ENCODE measurements at regions not wholly inside any gene's neighbourhood (a gene's known extent, or its start where the extent isn't known, plus 50 kb on each side); places are given as distances from the start of the nearest gene placed in this dataset.

DNA sequence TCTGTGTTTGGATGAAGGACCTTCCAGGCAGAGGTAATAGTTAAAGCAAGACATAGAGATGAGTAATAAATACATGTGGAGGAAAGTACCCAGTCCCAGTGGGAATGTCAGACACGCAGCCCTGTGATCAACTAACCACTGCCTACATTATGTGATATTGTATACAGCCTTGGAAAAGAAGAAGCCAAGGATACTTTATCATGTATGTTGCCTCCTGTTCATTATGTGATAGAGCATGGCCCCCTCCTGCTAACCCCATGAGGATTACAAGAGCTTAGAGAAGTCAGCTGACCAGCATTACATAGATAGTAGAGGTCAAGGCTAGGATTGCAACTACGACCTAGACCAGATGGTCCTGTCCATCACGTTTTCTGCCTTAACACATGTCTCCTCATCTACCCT lies 497.0 kb upstream of the TNC start:
- Mint-ChIP-seq H3K27ac (no peak overlapping the region), H3K36me3 (peaks cover under 1% of the 10 kb centered on the region; the same call in 1 of the 2 replicates), H3K27me3 (ENCODE audit: low read depth) (peaks cover 10% of the 10 kb centered on the region), H3K4me3 (no peak overlapping the region), H3K4me1 (no peaks in the 10 kb centered on the region), H3K9me3 (peaks cover under 1% of the 10 kb centered on the region)
- no peak for DNase-seq (ENCODE audit: low spot score)
- POLR2A ChIA-PET = no interaction called here
- no peak for TF ChIP-seq NFATC4 (CRISPR knock-in tag; IDR thresholded peaks at IDR 0.05)
- TF ChIP-seq, protein P1, sequence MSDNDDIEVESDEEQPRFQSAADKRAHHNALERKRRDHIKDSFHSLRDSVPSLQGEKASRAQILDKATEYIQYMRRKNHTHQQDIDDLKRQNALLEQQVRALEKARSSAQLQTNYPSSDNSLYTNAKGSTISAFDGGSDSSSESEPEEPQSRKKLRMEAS (CRISPR knock-in tag; IDR thresholded peaks at IDR 0.05) = no peak
- no peak for ATAC-seq
- CTCF ChIA-PET = no interaction called here

DNA sequence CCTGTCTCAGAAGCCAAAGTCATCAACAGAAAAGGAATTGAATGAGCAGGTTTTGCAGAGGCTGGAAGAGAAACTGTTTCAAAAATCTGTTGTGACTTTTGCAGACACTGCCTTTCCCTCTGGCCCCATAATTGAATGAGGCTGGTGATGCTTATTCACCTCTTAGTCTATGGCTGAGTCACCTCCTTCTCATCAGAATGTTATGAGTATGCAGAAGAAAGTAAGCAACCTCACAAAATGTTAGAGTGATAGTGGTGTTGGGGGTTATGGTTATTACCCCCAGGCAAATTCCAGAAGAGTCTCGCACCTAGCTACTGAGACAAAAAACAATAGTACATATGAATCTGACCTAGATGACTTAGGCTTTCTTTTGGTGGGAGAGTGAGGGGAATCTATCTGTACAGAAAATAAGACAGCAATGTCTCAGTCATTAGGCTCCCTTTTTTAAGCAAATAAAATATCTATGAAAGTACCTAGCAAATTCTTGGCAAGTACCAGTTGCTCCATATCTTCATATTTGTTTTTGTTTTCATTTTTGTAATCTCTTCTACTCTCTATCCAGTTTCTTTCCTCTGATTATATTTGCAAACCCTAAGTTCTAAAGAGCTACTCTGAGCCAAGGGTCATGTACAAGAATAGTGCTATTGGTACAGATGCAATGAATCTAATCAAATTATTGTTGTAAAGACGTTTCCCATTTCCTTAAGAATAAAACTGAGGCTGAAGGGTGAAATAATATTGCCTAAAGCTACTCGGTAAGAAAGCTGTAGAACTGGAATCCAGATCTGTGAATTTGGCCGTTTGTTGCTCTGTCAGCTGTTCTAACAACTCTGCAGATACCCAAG lies 498.1 kb upstream of the TNC start:
- Mint-ChIP-seq H3K27me3 (ENCODE audit: low read depth) (peaks cover 5% of the 10 kb centered on the region; the same call in 1 of the 2 replicates), H3K4me3 (no peak overlapping the region), H3K9me3 (peaks cover 11% of the 10 kb centered on the region), H3K4me1 (no peaks in the 10 kb centered on the region), H3K36me3 (peaks cover 5% of the 10 kb centered on the region; the same call in 1 of the 2 replicates), H3K27ac (no peak overlapping the region)
- ATAC-seq (no peak), DNase-seq (ENCODE audit: low spot score) (no peak)
- ChIA-PET POLR2A (no interaction called here), CTCF (no interaction called here)
- TF ChIP-seq TEAD4 (CRISPR knock-in tag; IDR thresholded peaks at IDR 0.05) = no peak
- TF ChIP-seq, protein P2, sequence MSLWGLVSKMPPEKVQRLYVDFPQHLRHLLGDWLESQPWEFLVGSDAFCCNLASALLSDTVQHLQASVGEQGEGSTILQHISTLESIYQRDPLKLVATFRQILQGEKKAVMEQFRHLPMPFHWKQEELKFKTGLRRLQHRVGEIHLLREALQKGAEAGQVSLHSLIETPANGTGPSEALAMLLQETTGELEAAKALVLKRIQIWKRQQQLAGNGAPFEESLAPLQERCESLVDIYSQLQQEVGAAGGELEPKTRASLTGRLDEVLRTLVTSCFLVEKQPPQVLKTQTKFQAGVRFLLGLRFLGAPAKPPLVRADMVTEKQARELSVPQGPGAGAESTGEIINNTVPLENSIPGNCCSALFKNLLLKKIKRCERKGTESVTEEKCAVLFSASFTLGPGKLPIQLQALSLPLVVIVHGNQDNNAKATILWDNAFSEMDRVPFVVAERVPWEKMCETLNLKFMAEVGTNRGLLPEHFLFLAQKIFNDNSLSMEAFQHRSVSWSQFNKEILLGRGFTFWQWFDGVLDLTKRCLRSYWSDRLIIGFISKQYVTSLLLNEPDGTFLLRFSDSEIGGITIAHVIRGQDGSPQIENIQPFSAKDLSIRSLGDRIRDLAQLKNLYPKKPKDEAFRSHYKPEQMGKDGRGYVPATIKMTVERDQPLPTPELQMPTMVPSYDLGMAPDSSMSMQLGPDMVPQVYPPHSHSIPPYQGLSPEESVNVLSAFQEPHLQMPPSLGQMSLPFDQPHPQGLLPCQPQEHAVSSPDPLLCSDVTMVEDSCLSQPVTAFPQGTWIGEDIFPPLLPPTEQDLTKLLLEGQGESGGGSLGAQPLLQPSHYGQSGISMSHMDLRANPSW (CRISPR knock-in tag; conservative IDR thresholded peaks at IDR 0.05; ENCODE audit: low read depth) = no peak
- no peak for TF ChIP-seq ZBTB21 (CRISPR knock-in tag; IDR thresholded peaks at IDR 0.05; ENCODE audit: borderline replicate concordance)
- TF ChIP-seq SMAD3 (CRISPR knock-in tag; IDR thresholded peaks at IDR 0.05; ENCODE audit: borderline replicate concordance) = no peak
- TF ChIP-seq, protein P3, sequence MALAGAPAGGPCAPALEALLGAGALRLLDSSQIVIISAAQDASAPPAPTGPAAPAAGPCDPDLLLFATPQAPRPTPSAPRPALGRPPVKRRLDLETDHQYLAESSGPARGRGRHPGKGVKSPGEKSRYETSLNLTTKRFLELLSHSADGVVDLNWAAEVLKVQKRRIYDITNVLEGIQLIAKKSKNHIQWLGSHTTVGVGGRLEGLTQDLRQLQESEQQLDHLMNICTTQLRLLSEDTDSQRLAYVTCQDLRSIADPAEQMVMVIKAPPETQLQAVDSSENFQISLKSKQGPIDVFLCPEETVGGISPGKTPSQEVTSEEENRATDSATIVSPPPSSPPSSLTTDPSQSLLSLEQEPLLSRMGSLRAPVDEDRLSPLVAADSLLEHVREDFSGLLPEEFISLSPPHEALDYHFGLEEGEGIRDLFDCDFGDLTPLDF (CRISPR knock-in tag; IDR thresholded peaks at IDR 0.05) = no peak
- no peak for TF ChIP-seq PRRX2 (CRISPR knock-in tag; IDR thresholded peaks at IDR 0.05)
- TF ChIP-seq, protein P4, sequence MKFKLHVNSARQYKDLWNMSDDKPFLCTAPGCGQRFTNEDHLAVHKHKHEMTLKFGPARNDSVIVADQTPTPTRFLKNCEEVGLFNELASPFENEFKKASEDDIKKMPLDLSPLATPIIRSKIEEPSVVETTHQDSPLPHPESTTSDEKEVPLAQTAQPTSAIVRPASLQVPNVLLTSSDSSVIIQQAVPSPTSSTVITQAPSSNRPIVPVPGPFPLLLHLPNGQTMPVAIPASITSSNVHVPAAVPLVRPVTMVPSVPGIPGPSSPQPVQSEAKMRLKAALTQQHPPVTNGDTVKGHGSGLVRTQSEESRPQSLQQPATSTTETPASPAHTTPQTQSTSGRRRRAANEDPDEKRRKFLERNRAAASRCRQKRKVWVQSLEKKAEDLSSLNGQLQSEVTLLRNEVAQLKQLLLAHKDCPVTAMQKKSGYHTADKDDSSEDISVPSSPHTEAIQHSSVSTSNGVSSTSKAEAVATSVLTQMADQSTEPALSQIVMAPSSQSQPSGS (CRISPR knock-in tag; IDR thresholded peaks at IDR 0.05; ENCODE audit: borderline replicate concordance, low read depth) = no peak
- TF ChIP-seq TCF7 (CRISPR knock-in tag; IDR thresholded peaks at IDR 0.05; ENCODE audit: low read depth) = no peak
- no peak for TF ChIP-seq NR1H2 (CRISPR knock-in tag; IDR thresholded peaks at IDR 0.05)
- no peak for TF ChIP-seq GRHL2 (CRISPR knock-in tag; IDR thresholded peaks at IDR 0.05; ENCODE audit: insufficient replicate concordance, severe bottlenecking)
- TF ChIP-seq, protein P5, sequence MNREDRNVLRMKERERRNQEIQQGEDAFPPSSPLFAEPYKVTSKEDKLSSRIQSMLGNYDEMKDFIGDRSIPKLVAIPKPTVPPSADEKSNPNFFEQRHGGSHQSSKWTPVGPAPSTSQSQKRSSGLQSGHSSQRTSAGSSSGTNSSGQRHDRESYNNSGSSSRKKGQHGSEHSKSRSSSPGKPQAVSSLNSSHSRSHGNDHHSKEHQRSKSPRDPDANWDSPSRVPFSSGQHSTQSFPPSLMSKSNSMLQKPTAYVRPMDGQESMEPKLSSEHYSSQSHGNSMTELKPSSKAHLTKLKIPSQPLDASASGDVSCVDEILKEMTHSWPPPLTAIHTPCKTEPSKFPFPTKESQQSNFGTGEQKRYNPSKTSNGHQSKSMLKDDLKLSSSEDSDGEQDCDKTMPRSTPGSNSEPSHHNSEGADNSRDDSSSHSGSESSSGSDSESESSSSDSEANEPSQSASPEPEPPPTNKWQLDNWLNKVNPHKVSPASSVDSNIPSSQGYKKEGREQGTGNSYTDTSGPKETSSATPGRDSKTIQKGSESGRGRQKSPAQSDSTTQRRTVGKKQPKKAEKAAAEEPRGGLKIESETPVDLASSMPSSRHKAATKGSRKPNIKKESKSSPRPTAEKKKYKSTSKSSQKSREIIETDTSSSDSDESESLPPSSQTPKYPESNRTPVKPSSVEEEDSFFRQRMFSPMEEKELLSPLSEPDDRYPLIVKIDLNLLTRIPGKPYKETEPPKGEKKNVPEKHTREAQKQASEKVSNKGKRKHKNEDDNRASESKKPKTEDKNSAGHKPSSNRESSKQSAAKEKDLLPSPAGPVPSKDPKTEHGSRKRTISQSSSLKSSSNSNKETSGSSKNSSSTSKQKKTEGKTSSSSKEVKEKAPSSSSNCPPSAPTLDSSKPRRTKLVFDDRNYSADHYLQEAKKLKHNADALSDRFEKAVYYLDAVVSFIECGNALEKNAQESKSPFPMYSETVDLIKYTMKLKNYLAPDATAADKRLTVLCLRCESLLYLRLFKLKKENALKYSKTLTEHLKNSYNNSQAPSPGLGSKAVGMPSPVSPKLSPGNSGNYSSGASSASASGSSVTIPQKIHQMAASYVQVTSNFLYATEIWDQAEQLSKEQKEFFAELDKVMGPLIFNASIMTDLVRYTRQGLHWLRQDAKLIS (CRISPR knock-in tag; IDR thresholded peaks at IDR 0.05; ENCODE audit: borderline replicate concordance) = no peak
- TF ChIP-seq, protein P6, sequence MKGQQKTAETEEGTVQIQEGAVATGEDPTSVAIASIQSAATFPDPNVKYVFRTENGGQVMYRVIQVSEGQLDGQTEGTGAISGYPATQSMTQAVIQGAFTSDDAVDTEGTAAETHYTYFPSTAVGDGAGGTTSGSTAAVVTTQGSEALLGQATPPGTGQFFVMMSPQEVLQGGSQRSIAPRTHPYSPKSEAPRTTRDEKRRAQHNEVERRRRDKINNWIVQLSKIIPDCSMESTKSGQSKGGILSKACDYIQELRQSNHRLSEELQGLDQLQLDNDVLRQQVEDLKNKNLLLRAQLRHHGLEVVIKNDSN (CRISPR knock-in tag; IDR thresholded peaks at IDR 0.05) = no peak
- TF ChIP-seq TP53 (CRISPR knock-in tag; IDR thresholded peaks at IDR 0.05) = no peak
- TF ChIP-seq, protein P7, sequence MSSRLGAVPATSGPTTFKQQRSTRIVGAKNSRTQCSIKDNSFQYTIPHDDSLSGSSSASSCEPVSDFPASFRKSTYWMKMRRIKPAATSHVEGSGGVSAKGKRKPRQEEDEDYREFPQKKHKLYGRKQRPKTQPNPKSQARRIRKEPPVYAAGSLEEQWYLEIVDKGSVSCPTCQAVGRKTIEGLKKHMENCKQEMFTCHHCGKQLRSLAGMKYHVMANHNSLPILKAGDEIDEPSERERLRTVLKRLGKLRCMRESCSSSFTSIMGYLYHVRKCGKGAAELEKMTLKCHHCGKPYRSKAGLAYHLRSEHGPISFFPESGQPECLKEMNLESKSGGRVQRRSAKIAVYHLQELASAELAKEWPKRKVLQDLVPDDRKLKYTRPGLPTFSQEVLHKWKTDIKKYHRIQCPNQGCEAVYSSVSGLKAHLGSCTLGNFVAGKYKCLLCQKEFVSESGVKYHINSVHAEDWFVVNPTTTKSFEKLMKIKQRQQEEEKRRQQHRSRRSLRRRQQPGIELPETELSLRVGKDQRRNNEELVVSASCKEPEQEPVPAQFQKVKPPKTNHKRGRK (CRISPR knock-in tag; IDR thresholded peaks at IDR 0.05; ENCODE audit: borderline replicate concordance) = no peak
- TF ChIP-seq, protein P8, sequence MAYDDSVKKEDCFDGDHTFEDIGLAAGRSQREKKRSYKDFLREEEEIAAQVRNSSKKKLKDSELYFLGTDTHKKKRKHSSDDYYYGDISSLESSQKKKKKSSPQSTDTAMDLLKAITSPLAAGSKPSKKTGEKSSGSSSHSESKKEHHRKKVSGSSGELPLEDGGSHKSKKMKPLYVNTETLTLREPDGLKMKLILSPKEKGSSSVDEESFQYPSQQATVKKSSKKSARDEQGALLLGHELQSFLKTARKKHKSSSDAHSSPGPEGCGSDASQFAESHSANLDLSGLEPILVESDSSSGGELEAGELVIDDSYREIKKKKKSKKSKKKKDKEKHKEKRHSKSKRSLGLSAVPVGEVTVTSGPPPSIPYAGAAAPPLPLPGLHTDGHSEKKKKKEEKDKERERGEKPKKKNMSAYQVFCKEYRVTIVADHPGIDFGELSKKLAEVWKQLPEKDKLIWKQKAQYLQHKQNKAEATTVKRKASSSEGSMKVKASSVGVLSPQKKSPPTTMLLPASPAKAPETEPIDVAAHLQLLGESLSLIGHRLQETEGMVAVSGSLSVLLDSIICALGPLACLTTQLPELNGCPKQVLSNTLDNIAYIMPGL (CRISPR knock-in tag; IDR thresholded peaks at IDR 0.05) = no peak
- TF ChIP-seq CREM (CRISPR knock-in tag; IDR thresholded peaks at IDR 0.05) = no peak
